ENCODE measurements at regions not wholly inside any gene's neighbourhood (a gene's known extent, or its start where the extent isn't known, plus 50 kb on each side); places are given as distances from the start of the nearest gene placed in this dataset.

DNA sequence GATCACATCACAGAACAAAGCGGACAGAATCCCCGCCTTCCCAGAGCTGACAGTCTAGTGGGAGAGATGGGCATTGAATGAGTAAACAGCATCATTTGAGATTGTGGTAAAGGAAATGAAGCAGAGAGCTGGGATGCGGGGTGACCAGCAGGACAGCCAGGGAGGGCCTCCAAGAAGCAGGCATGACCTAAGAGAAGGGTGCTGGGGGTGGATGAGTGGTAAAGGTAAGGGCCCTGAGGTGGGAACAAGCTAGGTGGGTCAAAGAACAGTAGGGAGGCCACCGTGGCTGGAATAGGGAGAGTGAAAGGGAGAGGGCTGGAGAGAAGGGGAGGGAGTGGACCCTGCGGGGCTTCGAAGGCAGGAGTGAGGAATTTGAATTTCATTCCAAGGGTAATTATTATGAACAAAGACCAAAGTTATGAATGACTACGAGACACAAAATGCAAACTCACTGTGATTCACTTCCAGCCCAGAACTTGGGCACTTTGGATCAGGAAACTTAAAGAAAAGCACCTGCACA is 61.4 kb downstream of the CEBPB start:
- Histone ChIP-seq H2AFZ (ENCODE audit: insufficient read depth, low read length, poor library complexity) (no peak overlapping the region), H4K8ac (ENCODE audit: low read depth, low read length) (no peak overlapping the region), H3K14ac (ENCODE audit: low read length) (no peak overlapping the region), H2BK5ac (ENCODE audit: low read depth, low read length, poor library complexity) (peak overlapping the region; percentile 13), H3K4me3 (ENCODE audit: low read depth, low read length) (no peak overlapping the region), H3K36me3 (ENCODE audit: control insufficient read depth in 1 of 2, insufficient read depth in 2 of 2, low read length in 2 of 2) (no peaks in the 10 kb centered on the region), H3K27ac (ENCODE audit: low read depth, low read length) (peak overlapping the region; percentile 7), H2AK5ac (ENCODE audit: low read length) (no peak overlapping the region), H3K79me1 (ENCODE audit: low read length) (peaks cover 36% of the 10 kb centered on the region), H4K12ac (ENCODE audit: low read depth, low read length) (no peak overlapping the region), H3K4me1 (ENCODE audit: control insufficient read depth in 1 of 2, insufficient read depth in 2 of 2, low read length in 2 of 2) (peaks cover 25 to 33% of the 10 kb centered on the region in 2 experiments), H3K23ac (ENCODE audit: low read length) (no peak overlapping the region), H3K4me2 (ENCODE audit: low read length) (no peak overlapping the region), H3K18ac (ENCODE audit: low read length) (no peak overlapping the region), H3K9ac (ENCODE audit: low read length) (no peak overlapping the region), H3K79me2 (ENCODE audit: control insufficient read depth, insufficient read depth, low read length, poor library complexity) (peaks cover 7% of the 10 kb centered on the region), H2BK120ac (ENCODE audit: insufficient read depth, low read length, poor library complexity) (no peak overlapping the region), H3K27me3 (ENCODE audit: insufficient read depth, low read length) (no peaks in the 10 kb centered on the region), H3K4ac (ENCODE audit: low read depth, low read length) (no peak overlapping the region), H3K9me3 (ENCODE audit: insufficient read depth, low read depth, low read length) (no peaks in the 10 kb centered on the region), H4K91ac (ENCODE audit: low read depth, low read length) (peak overlapping the region; percentile 83), H2BK12ac (ENCODE audit: low read length) (peak overlapping the region; percentile 7)
- no CpG with 5 or more reads among the region's 7 CpGs for WGBS (ENCODE audit: extremely low coverage, insufficient coverage, insufficient read length)
- DNase-seq, result peak; percentile 90 to 91

DNA sequence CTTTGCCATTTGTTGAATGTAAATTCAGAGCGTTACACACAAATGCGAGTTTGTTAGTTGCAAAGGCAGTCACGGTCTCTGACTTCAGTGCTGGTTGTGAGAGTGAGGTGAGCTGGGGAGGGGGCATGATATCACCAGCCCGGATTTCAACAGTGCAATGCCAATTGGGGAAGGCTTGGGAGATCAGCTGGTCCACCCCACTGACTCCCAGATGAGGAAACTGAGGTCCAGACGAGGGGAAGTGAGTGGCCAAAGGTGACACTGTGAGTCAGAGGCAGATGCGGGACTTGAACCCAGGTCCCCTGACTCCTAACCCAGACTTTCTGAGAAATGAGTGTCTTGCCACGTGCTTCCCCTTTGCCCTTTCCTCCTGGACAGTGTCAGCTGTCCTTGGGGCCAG is 62.1 kb downstream of the CEBPB start:
- no peak overlapping the region for H3K23ac ChIP-seq (ENCODE audit: low read length)
- H2AFZ ChIP-seq (ENCODE audit: insufficient read depth, low read length, poor library complexity), result no peak overlapping the region
- DNase-seq, result peak; percentile 38 to 47
- peak overlapping the region; percentile 29 for H2BK12ac ChIP-seq (ENCODE audit: low read length)
- peaks cover 22 to 31% of the 10 kb centered on the region in 2 experiments for H3K4me1 ChIP-seq (ENCODE audit: control insufficient read depth in 1 of 2, insufficient read depth in 2 of 2, low read length in 2 of 2)
- H4K91ac ChIP-seq (ENCODE audit: low read depth, low read length), result peak overlapping the region; percentile 83
- H3K9me3 ChIP-seq (ENCODE audit: insufficient read depth, low read depth, low read length), result no peaks in the 10 kb centered on the region
- peaks cover 31% of the 10 kb centered on the region for H3K79me1 ChIP-seq (ENCODE audit: low read length)
- H3K18ac ChIP-seq (ENCODE audit: low read length), result peak overlapping the region; percentile 22
- no peak overlapping the region for H3K9ac ChIP-seq (ENCODE audit: low read length)
- no CpG with 5 or more reads among the region's 7 CpGs for WGBS (ENCODE audit: extremely low coverage, insufficient coverage, insufficient read length)
- H2BK120ac ChIP-seq (ENCODE audit: insufficient read depth, low read length, poor library complexity), result peak overlapping the region; percentile 44
- H4K8ac ChIP-seq (ENCODE audit: low read depth, low read length), result no peak overlapping the region
- no peaks in the 10 kb centered on the region for H3K36me3 ChIP-seq (ENCODE audit: control insufficient read depth in 1 of 2, insufficient read depth in 2 of 2, low read length in 2 of 2)
- no peaks in the 10 kb centered on the region for H3K27me3 ChIP-seq (ENCODE audit: insufficient read depth, low read length)
- H2AK5ac ChIP-seq (ENCODE audit: low read length), result peak overlapping the region; percentile 22
- H3K4me3 ChIP-seq (ENCODE audit: low read depth, low read length), result no peak overlapping the region
- peak overlapping the region; percentile 42 for H2BK5ac ChIP-seq (ENCODE audit: low read depth, low read length, poor library complexity)
- peak overlapping the region; percentile 33 for H3K14ac ChIP-seq (ENCODE audit: low read length)
- peak overlapping the region; percentile 7 for H3K27ac ChIP-seq (ENCODE audit: low read depth, low read length)
- H4K12ac ChIP-seq (ENCODE audit: low read depth, low read length), result no peak overlapping the region
- H3K4ac ChIP-seq (ENCODE audit: low read depth, low read length), result no peak overlapping the region
- no peak overlapping the region for H3K4me2 ChIP-seq (ENCODE audit: low read length)
- peaks cover 3% of the 10 kb centered on the region for H3K79me2 ChIP-seq (ENCODE audit: control insufficient read depth, insufficient read depth, low read length, poor library complexity)

DNA sequence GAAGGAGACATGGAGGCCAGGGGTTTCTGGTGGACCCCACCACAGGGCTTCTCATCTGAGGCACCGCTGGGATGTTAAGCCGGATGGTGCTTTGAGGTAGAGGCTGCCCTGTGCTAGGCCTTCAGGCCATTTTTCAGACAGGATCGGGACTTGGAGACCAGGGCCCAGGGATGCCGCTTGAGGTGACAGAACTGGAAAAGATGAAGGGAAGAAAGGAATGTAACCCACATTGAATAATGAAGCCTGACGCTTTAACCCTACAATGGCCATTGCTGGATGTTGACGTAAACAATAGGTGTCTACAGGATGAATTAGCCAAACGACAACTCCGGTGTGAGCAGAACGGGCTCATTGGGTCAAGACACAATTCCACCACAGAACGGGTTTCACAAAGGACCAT is 62.5 kb downstream of the CEBPB start:
- peak overlapping the region; percentile 44 for H2BK120ac ChIP-seq (ENCODE audit: insufficient read depth, low read length, poor library complexity)
- no peak overlapping the region for H4K12ac ChIP-seq (ENCODE audit: low read depth, low read length)
- H2AFZ ChIP-seq (ENCODE audit: insufficient read depth, low read length, poor library complexity), result no peak overlapping the region
- H2BK12ac ChIP-seq (ENCODE audit: low read length), result peak overlapping the region; percentile 29
- no peak overlapping the region for H3K23ac ChIP-seq (ENCODE audit: low read length)
- no peaks in the 10 kb centered on the region for H3K36me3 ChIP-seq (ENCODE audit: control insufficient read depth in 1 of 2, insufficient read depth in 2 of 2, low read length in 2 of 2)
- H4K91ac ChIP-seq (ENCODE audit: low read depth, low read length), result peak overlapping the region; percentile 83
- H2AK5ac ChIP-seq (ENCODE audit: low read length), result peak overlapping the region; percentile 31
- peak overlapping the region; percentile 42 for H2BK5ac ChIP-seq (ENCODE audit: low read depth, low read length, poor library complexity)
- H3K27me3 ChIP-seq (ENCODE audit: insufficient read depth, low read length), result no peaks in the 10 kb centered on the region
- H3K79me1 ChIP-seq (ENCODE audit: low read length), result peaks cover 28% of the 10 kb centered on the region
- no peak overlapping the region for H3K4me3 ChIP-seq (ENCODE audit: low read depth, low read length)
- peaks cover 3% of the 10 kb centered on the region for H3K79me2 ChIP-seq (ENCODE audit: control insufficient read depth, insufficient read depth, low read length, poor library complexity)
- H3K9ac ChIP-seq (ENCODE audit: low read length), result no peak overlapping the region
- DNase-seq, result peak in 1 of 2 donors; percentile 60
- H3K18ac ChIP-seq (ENCODE audit: low read length), result no peak overlapping the region
- no peaks in the 10 kb centered on the region for H3K9me3 ChIP-seq (ENCODE audit: insufficient read depth, low read depth, low read length)
- no CpG with 5 or more reads among the region's 10 CpGs for WGBS (ENCODE audit: extremely low coverage, insufficient coverage, insufficient read length)
- peak overlapping the region; percentile 33 for H3K14ac ChIP-seq (ENCODE audit: low read length)
- H4K8ac ChIP-seq (ENCODE audit: low read depth, low read length), result peak overlapping the region; percentile 20
- H3K4ac ChIP-seq (ENCODE audit: low read depth, low read length), result no peak overlapping the region
- H3K4me2 ChIP-seq (ENCODE audit: low read length), result no peak overlapping the region
- H3K27ac ChIP-seq (ENCODE audit: low read depth, low read length), result peak overlapping the region; percentile 7
- peaks cover 20 to 27% of the 10 kb centered on the region in 2 experiments for H3K4me1 ChIP-seq (ENCODE audit: control insufficient read depth in 1 of 2, insufficient read depth in 2 of 2, low read length in 2 of 2)

DNA sequence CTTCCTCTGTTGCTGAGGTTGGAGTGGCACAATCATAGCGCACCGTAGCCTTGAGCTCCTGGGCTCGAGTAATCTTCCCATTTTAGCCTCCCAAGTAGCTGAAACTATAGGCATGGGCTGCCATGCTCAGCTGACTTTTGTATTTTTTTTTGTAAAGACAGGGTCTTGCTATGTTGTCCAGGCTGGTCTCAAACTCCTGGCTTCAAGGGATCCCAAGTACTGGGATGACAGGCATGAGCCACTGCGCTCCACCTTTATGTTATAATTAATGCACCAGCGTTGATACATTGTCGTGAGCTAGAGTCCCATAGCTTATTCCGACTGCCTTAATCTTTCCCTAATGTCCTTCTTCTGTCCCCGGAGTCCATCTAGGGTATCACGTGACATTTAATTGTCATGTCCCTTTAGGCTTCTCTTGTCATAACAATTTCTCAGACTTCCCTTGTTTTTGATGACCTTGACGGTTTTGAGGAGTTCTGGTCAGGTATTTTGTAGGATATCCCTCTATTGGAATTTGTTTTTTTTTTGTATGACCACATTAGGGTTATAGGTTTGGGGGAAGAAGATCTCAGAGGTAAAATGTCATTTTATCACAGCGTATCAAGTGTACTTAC is 63.9 kb downstream of the CEBPB start:
- WGBS (ENCODE audit: extremely low coverage, insufficient coverage, insufficient read length), result no CpG with 5 or more reads among the region's 11 CpGs
- no peak overlapping the region for H3K4ac ChIP-seq (ENCODE audit: low read depth, low read length)

More for the DNA sequence above, 63.9 kb downstream of the CEBPB start:
- no peak overlapping the region for H3K23ac ChIP-seq (ENCODE audit: low read length)
- no peak overlapping the region for H3K9ac ChIP-seq (ENCODE audit: low read length)
- H3K9me3 ChIP-seq (ENCODE audit: insufficient read depth, low read depth, low read length), result no peaks in the 10 kb centered on the region
- peaks cover 17 to 23% of the 10 kb centered on the region in 2 experiments for H3K4me1 ChIP-seq (ENCODE audit: control insufficient read depth in 1 of 2, insufficient read depth in 2 of 2, low read length in 2 of 2)
- H2AFZ ChIP-seq (ENCODE audit: insufficient read depth, low read length, poor library complexity), result no peak overlapping the region
- H3K79me2 ChIP-seq (ENCODE audit: control insufficient read depth, insufficient read depth, low read length, poor library complexity), result peaks cover 3% of the 10 kb centered on the region
- no peak overlapping the region for H4K8ac ChIP-seq (ENCODE audit: low read depth, low read length)
- H4K12ac ChIP-seq (ENCODE audit: low read depth, low read length), result no peak overlapping the region
- no peaks in the 10 kb centered on the region for H3K36me3 ChIP-seq (ENCODE audit: control insufficient read depth in 1 of 2, insufficient read depth in 2 of 2, low read length in 2 of 2)
- no peak overlapping the region for H3K14ac ChIP-seq (ENCODE audit: low read length)
- no peak overlapping the region for H2AK5ac ChIP-seq (ENCODE audit: low read length)
- DNase-seq, result no peak
- H2BK12ac ChIP-seq (ENCODE audit: low read length), result no peak overlapping the region
- H4K91ac ChIP-seq (ENCODE audit: low read depth, low read length), result peak overlapping the region; percentile 15
- H3K27me3 ChIP-seq (ENCODE audit: insufficient read depth, low read length), result no peaks in the 10 kb centered on the region
- no peak overlapping the region for H3K4me3 ChIP-seq (ENCODE audit: low read depth, low read length)
- H3K79me1 ChIP-seq (ENCODE audit: low read length), result peaks cover 27% of the 10 kb centered on the region
- peak overlapping the region; percentile 40 for H2BK120ac ChIP-seq (ENCODE audit: insufficient read depth, low read length, poor library complexity)
- no peak overlapping the region for H2BK5ac ChIP-seq (ENCODE audit: low read depth, low read length, poor library complexity)
- no peak overlapping the region for H3K18ac ChIP-seq (ENCODE audit: low read length)
- no peak overlapping the region for H3K4me2 ChIP-seq (ENCODE audit: low read length)
- H3K27ac ChIP-seq (ENCODE audit: low read depth, low read length), result no peak overlapping the region
